H1 (cell line): ENCODE measurements at regions not wholly inside any gene's neighbourhood (a gene's known extent, or its start where the extent isn't known, plus 50 kb on each side); places are given as distances from the start of the nearest gene placed in this dataset.

Experiments
- CTCF ChIA-PET: fragments of 300-600 bp; sonication (Branson Sonifier 250); formaldehyde crosslinking; loops from one replicate; lab custom pipeline; 2021; ENCODE audit not compliant: partially characterized antibody; lab: Charles Lee
- POLR2A ChIA-PET: fragments of 300-600 bp; sonication (Branson Sonifier 250); formaldehyde crosslinking; loops from one replicate; lab custom pipeline; 2021; ENCODE audit warnings: inconsistent platforms; ENCODE audit not compliant: partially characterized antibody; lab: Charles Lee
- DNase-seq, 2 experiments: peaks; one replicate each; pipeline versions ENCODE4 v3.0.0 to v3.0.0-alpha.2; 2010 to 2022; ENCODE audit warnings: low spot score in 2 of 2, low read depth in 1 of 2, mixed read lengths in 1 of 2
- FAIRE-seq: peaks from 2 replicates; lab custom pipeline; 2011; peaks lifted over from hg19 to GRCh38; lab: Jason Lieb, UNC
- H2AFZ ChIP-seq: 2 replicates; pipeline ENCODE4 v1.8.1; 2012; ENCODE audit warnings: low read length, inconsistent platforms
- H2AK5ac ChIP-seq: 2 replicates; pipeline ENCODE4 v1.6.1; 2013; ENCODE audit warnings: low read depth, low read length
- H2BK120ac ChIP-seq: replicated peaks from 2 replicates; pipeline ENCODE3; 2013; ENCODE audit warnings: low read depth, low read length, inconsistent platforms
- H2BK12ac ChIP-seq: 2 replicates; pipeline ENCODE4 v1.6.1; 2013; ENCODE audit warnings: low read depth, low read length
- H2BK15ac ChIP-seq: 2 replicates; pipeline ENCODE4 v1.6.1; 2013; ENCODE audit warnings: low read length
- H2BK20ac ChIP-seq: 2 replicates; pipeline ENCODE4 v1.6.1; 2013; ENCODE audit warnings: low read length
- H2BK5ac ChIP-seq: 2 replicates; pipeline ENCODE4 v1.6.1; 2013; ENCODE audit warnings: low read depth, low read length
- H3K14ac ChIP-seq: 2 replicates; pipeline ENCODE4 v1.6.1; 2013; ENCODE audit warnings: inconsistent platforms; ENCODE audit not compliant: insufficient read length
- H3K18ac ChIP-seq: 2 replicates; pipeline ENCODE4 v1.6.1; 2013; ENCODE audit warnings: low read length; ENCODE audit errors: extremely low read depth
- H3K23ac ChIP-seq: 2 replicates; pipeline ENCODE4 v1.6.1; 2013; ENCODE audit warnings: inconsistent platforms; ENCODE audit not compliant: insufficient read length
- H3K23me2 ChIP-seq: 2 replicates; pipeline ENCODE4 v1.6.1; 2013; ENCODE audit warnings: low read depth, low read length
- H3K27ac ChIP-seq: 2 replicates; pipeline ENCODE4 v1.6.1; 2011; ENCODE audit warnings: low read depth, low read length, inconsistent platforms
- H3K27me3 ChIP-seq, 4 experiments: replicated peaks in 1 of 4; 1 replicate in 1 of 4; 2 replicates in 3 of 4; pipeline versions ENCODE4 v1.6.1 to v1.8.1; 2011 to 2013; ENCODE audit warnings: low read length in 3 of 4, mild to moderate bottlenecking in 3 of 4, inconsistent platforms in 2 of 4, mixed read lengths in 2 of 4, moderate library complexity in 1 of 4; ENCODE audit not compliant: control insufficient read depth in 3 of 4, insufficient read depth in 3 of 4; ENCODE audit errors: extremely low read depth in 1 of 4
- H3K36me3 ChIP-seq, 4 experiments: 2 replicates each; pipeline versions ENCODE4 v1.6.1 to v1.8.1; 2011 to 2013; ENCODE audit warnings: mild to moderate bottlenecking in 4 of 4, low read length in 3 of 4, moderate library complexity in 2 of 4, control low read depth in 1 of 4, inconsistent platforms in 1 of 4; ENCODE audit not compliant: insufficient read depth in 4 of 4, control insufficient read depth in 2 of 4
- H3K4ac ChIP-seq: replicated peaks from 2 replicates; pipeline ENCODE3; 2013; ENCODE audit warnings: low read length, low read depth, mixed read lengths, inconsistent platforms; ENCODE audit not compliant: insufficient read length
- H3K4me1 ChIP-seq, 4 experiments: replicated peaks in 1 of 4; 1 replicate in 1 of 4; 2 replicates in 3 of 4; pipeline versions ENCODE4 v1.6.1 to v1.8.1; 2011 to 2013; ENCODE audit warnings: low read length in 3 of 4, inconsistent platforms in 2 of 4, mixed read lengths in 1 of 4; ENCODE audit not compliant: insufficient read depth in 4 of 4, control insufficient read depth in 3 of 4
- H3K4me2 ChIP-seq, 2 experiments: 2 replicates each; pipeline versions ENCODE4 v1.6.1 to v1.8.1; 2011 to 2013; ENCODE audit warnings: low read depth in 2 of 2, low read length in 2 of 2, control low read depth in 1 of 2, inconsistent platforms in 1 of 2, mild to moderate bottlenecking in 1 of 2; ENCODE audit not compliant: insufficient read depth in 1 of 2
- H3K4me3 ChIP-seq, 4 experiments: fragments of 200-600, 300-600 bp in 1 of 4; sonication (generic), shearing (Covaris generic), sonication (Bioruptor Twin) in 1 of 4; 2 replicates each; pipeline versions ENCODE4 v1.5.1 to v1.8.1; 2011 to 2016; ENCODE audit warnings: low read length in 4 of 4, low read depth in 3 of 4, control low read depth in 2 of 4, inconsistent platforms in 2 of 4, mild to moderate bottlenecking in 2 of 4, mixed read lengths in 1 of 4, moderate library complexity in 1 of 4; ENCODE audit not compliant: insufficient read depth in 2 of 4; ENCODE audit errors: extremely low read depth in 1 of 4
- H3K56ac ChIP-seq: replicated peaks from 2 replicates; pipeline ENCODE3; 2013; ENCODE audit warnings: low read depth, mild to moderate bottlenecking, mixed read lengths, low read length, inconsistent platforms; ENCODE audit not compliant: insufficient read length
- H3K79me1 ChIP-seq: 2 replicates; pipeline ENCODE4 v1.6.1; 2013; ENCODE audit warnings: low read depth, low read length, control low read depth
- H3K79me2 ChIP-seq, 2 experiments: 2 replicates each; pipeline versions ENCODE4 v1.6.1 to v1.8.1; 2012 to 2013; ENCODE audit warnings: low read length in 2 of 2, mild to moderate bottlenecking in 2 of 2, inconsistent platforms in 1 of 2; ENCODE audit not compliant: insufficient read depth in 2 of 2, control insufficient read depth in 1 of 2
- H3K9ac ChIP-seq, 4 experiments: replicated peaks in 1 of 4; 1 replicate in 1 of 4; 2 replicates in 3 of 4; pipeline versions ENCODE4 v1.6.1 to v1.8.1; 2011 to 2013; ENCODE audit warnings: low read depth in 3 of 4, low read length in 3 of 4, control low read depth in 2 of 4, mild to moderate bottlenecking in 2 of 4, moderate library complexity in 2 of 4, inconsistent platforms in 1 of 4; ENCODE audit errors: extremely low read depth in 1 of 4
- H3K9me3 ChIP-seq, 2 experiments: 2 replicates each; pipeline versions ENCODE4 v1.6.1 to v1.8.1; 2012 to 2013; ENCODE audit warnings: mild to moderate bottlenecking in 2 of 2, moderate library complexity in 2 of 2, control low read depth in 1 of 2, inconsistent platforms in 1 of 2, low read depth in 1 of 2, low read length in 1 of 2, mixed read lengths in 1 of 2; ENCODE audit not compliant: insufficient read depth in 2 of 2
- H4K20me1 ChIP-seq, 2 experiments: replicated peaks in 1 of 2; 2 replicates each; pipeline versions ENCODE3 to v1.8.1; 2011 to 2013; ENCODE audit warnings: inconsistent platforms in 2 of 2, low read length in 2 of 2, mild to moderate bottlenecking in 1 of 2; ENCODE audit not compliant: insufficient read depth in 2 of 2, control insufficient read depth in 1 of 2
- H4K5ac ChIP-seq: 2 replicates; pipeline ENCODE4 v1.6.1; 2013; ENCODE audit warnings: low read length, low read depth, mixed read lengths, inconsistent platforms; ENCODE audit not compliant: insufficient read length
- H4K8ac ChIP-seq: 2 replicates; pipeline ENCODE4 v1.8.0; 2013; ENCODE audit warnings: mild to moderate bottlenecking, moderate library complexity, low read length, inconsistent platforms; ENCODE audit not compliant: insufficient read depth; ENCODE audit errors: extremely low read depth
- H4K91ac ChIP-seq: replicated peaks from 2 replicates; pipeline ENCODE3; 2013; ENCODE audit warnings: low read length, mixed read lengths, inconsistent platforms; ENCODE audit not compliant: insufficient read length
- WGBS, 2 experiments: shearing (Covaris generic) in 1 of 2; methylation state at CpG; one replicate each; pipeline versions ENCODE4 v1.1.6 to v1.1.7; 2013 to 2015; ENCODE audit warnings: low lambda C conversion rate in 2 of 2, mixed read lengths in 2 of 2, inconsistent platforms in 1 of 2, low coverage in 1 of 2, missing lambda C conversion rate in 1 of 2; ENCODE audit not compliant: insufficient replicate concordance in 2 of 2, insufficient coverage in 1 of 2, insufficient read length in 1 of 2; ENCODE audit errors: extremely low coverage in 1 of 2, missing lambda C conversion rate in 1 of 2; 5-methylcytosine and 5-hydroxymethylcytosine counted together
- TF ChIP-seq, protein P1 (sequence below): IDR thresholded peaks from 2 replicates; pipeline ENCODE4 v1.6.1; 2012; ENCODE audit warnings: low read length, inconsistent platforms

DNA sequence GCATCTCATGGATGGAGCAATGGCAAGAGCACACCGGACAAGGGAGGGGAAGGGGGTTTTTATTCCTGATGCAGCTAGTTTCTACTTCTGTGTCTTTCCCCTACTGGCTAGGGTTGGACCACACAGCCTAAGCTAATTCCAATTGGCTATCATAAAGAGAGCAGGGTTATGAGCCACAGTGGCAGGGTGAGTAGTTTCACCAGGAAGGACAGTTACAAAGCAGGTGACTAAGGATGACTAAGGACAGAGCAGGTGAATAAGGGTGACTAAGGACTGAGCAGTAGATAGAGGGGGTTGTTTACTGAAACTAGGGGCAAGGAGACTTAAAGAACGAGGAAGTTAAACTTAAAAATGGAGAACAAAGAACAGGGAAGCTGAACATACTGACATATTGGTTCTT, 321.4 kb upstream of the SEL1L start:
- Histone ChIP-seq H3K27me3 (no peaks in the 10 kb centered on the region), H3K79me1 (no peaks in the 10 kb centered on the region), H3K27ac (no peak overlapping the region)
- TF ChIP-seq, protein P1, sequence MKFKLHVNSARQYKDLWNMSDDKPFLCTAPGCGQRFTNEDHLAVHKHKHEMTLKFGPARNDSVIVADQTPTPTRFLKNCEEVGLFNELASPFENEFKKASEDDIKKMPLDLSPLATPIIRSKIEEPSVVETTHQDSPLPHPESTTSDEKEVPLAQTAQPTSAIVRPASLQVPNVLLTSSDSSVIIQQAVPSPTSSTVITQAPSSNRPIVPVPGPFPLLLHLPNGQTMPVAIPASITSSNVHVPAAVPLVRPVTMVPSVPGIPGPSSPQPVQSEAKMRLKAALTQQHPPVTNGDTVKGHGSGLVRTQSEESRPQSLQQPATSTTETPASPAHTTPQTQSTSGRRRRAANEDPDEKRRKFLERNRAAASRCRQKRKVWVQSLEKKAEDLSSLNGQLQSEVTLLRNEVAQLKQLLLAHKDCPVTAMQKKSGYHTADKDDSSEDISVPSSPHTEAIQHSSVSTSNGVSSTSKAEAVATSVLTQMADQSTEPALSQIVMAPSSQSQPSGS = no peak
- TF ChIP-seq, all 59 proteins: peak for 0
- no peaks in the 10 kb centered on the region for H3K23me2 ChIP-seq
- no peak overlapping the region for H4K91ac ChIP-seq
- no peak overlapping the region for H3K18ac ChIP-seq
- no peak for DNase-seq
- H3K23ac ChIP-seq = no peak overlapping the region
- H3K9me3 ChIP-seq = peaks cover 2 to 3% of the 10 kb centered on the region in 2 experiments; a peak in 2 of 4 replicates
- no peak overlapping the region for H2BK20ac ChIP-seq
- no peak overlapping the region for H2AFZ ChIP-seq
- no peak overlapping the region for H2BK120ac ChIP-seq
- no peak overlapping the region for H2BK15ac ChIP-seq
- H4K5ac ChIP-seq = no peak overlapping the region
- no peaks in the 10 kb centered on the region for H3K36me3 ChIP-seq
- CTCF ChIA-PET = interaction anchor here (0.7 kb wide), 1 partner anchor 13 kb away, joined by 3 read pairs; no protein-coding TSS in a partner anchor
- H3K9ac ChIP-seq = no peak overlapping the region
- POLR2A ChIA-PET = no interaction called here
- WGBS, 2 experiments = 85% methylated on average over 2 of the region's 2 CpGs; no CpG with 5 or more reads in 1 of the 2 experiments
- no peaks in the 10 kb centered on the region for H3K4me1 ChIP-seq
- H3K79me2 ChIP-seq = no peaks in the 10 kb centered on the region
- H4K20me1 ChIP-seq = no peaks in the 10 kb centered on the region
- no peak overlapping the region for H3K4me3 ChIP-seq
- no peak for FAIRE-seq
- no peak overlapping the region for H3K4me2 ChIP-seq
- no peak overlapping the region for H3K14ac ChIP-seq
- H2BK12ac ChIP-seq = no peak overlapping the region
- H2AK5ac ChIP-seq = no peak overlapping the region
- H3K56ac ChIP-seq = no peak overlapping the region
- H3K4ac ChIP-seq = no peak overlapping the region
- no peak overlapping the region; the same call in 1 of the 2 replicates for H2BK5ac ChIP-seq
- no peak overlapping the region for H4K8ac ChIP-seq
